OCI-LY3 (cell line): ENCODE measurements at regions not wholly inside any gene's neighbourhood (a gene's known extent, or its start where the extent isn't known, plus 50 kb on each side); places are given as distances from the start of the nearest gene placed in this dataset.

Experiments used
- H2AFZ ChIP-seq: fragments of 200-600, 300-600 bp; shearing (Covaris generic); 2 replicates; pipeline ENCODE4 v1.6.0; 2014; ENCODE audit warnings: antibody characterized with exemption, low read depth, low read length
- H3K27ac ChIP-seq: fragments of 200-600, 300-600 bp; sonication (generic); 2 replicates; pipeline ENCODE4 v1.5.1; 2014; ENCODE audit warnings: mild to moderate bottlenecking, low read length, moderate library complexity, mixed read lengths
- H3K27me3 ChIP-seq: fragments of 200-600, 300-600 bp; sonication (generic); 2 replicates; pipeline ENCODE4 v1.6.1; 2014; ENCODE audit warnings: low read depth, low read length, mixed read lengths
- H3K36me3 ChIP-seq: fragments of 200-600, 300-600 bp; sonication (generic); replicated peaks from 2 replicates; pipeline ENCODE3; 2014; ENCODE audit warnings: low read depth, low read length, mixed read lengths
- H3K4me1 ChIP-seq: fragments of 300-600, 200-600 bp; sonication (generic); 2 replicates; pipeline ENCODE4 v1.6.1; 2014; ENCODE audit warnings: low read length, mixed read lengths
- H3K4me2 ChIP-seq: fragments of 200-600, 300-600 bp; sonication (generic); 2 replicates; pipeline ENCODE4 v1.6.1; 2014; ENCODE audit warnings: low read length, mixed read lengths
- H3K4me3 ChIP-seq: fragments of 300-600, 200-600 bp; sonication (generic); 2 replicates; pipeline ENCODE4 v1.5.1; 2014; ENCODE audit warnings: antibody characterized with exemption, mild to moderate bottlenecking, low read length, moderate library complexity
- H3K79me2 ChIP-seq: fragments of 300-600, 200-600 bp; shearing (Covaris generic); 2 replicates; pipeline ENCODE4 v1.6.1; 2014; ENCODE audit warnings: mild to moderate bottlenecking, low read length, mixed read lengths
- H3K9ac ChIP-seq: fragments of 300-600, 200-600 bp; shearing (Covaris generic); 2 replicates; pipeline ENCODE4 v1.6.0; 2014; ENCODE audit warnings: mild to moderate bottlenecking, low read length, moderate library complexity
- H3K9me3 ChIP-seq: fragments of 200-600, 300-600 bp; shearing (Covaris generic); 2 replicates; pipeline ENCODE4 v1.6.1; 2014; ENCODE audit warnings: low read length, mixed read lengths; ENCODE audit not compliant: insufficient read depth
- H4K20me1 ChIP-seq: fragments of 200-600, 300-600 bp; sonication (generic); 2 replicates; pipeline ENCODE4 v1.6.1; 2016; ENCODE audit warnings: low read length, mixed read lengths; ENCODE audit not compliant: insufficient read depth
- CTCF ChIP-seq: fragments of 200-600, 300-600 bp; sonication (generic); IDR thresholded peaks from 2 replicates; pipeline ENCODE4 v1.5.1; 2014; ENCODE audit warnings: antibody characterized with exemption, low read length, low read depth
- EZH2phosphoT487 ChIP-seq: fragments of 200-600 bp; shearing (Covaris generic); IDR thresholded peaks from 2 replicates; pipeline ENCODE4 v1.6.1; 2018; ENCODE audit warnings: antibody characterized with exemption, mixed run types, low read depth

- Histone ChIP-seq H2AFZ (no peak overlapping the region), H3K27me3 (no peaks in the 10 kb centered on the region), H3K4me2 (no peak overlapping the region), H3K9me3 (no peaks in the 10 kb centered on the region), H3K79me2 (no peaks in the 10 kb centered on the region), H3K36me3 (no peaks in the 10 kb centered on the region), H3K4me1 (no peaks in the 10 kb centered on the region), H4K20me1 (no peaks in the 10 kb centered on the region), H3K4me3 (no peak overlapping the region), H3K9ac (no peak overlapping the region), H3K27ac (no peak overlapping the region)
- TF ChIP-seq CTCF = no peak
- no peak for TF ChIP-seq EZH2phosphoT487
Measured at GRCh38 chr5:6184481-6184880, 193.9 kb downstream of the MED10 start.

GRCh38 chr5:6183391-6184390 lies 194.7 kb downstream of the MED10 start:
- H3K4me2 ChIP-seq = no peak overlapping the region
- no peaks in the 10 kb centered on the region for H3K79me2 ChIP-seq
- no peaks in the 10 kb centered on the region for H3K9me3 ChIP-seq
- no peaks in the 10 kb centered on the region for H4K20me1 ChIP-seq
- H2AFZ ChIP-seq = no peak overlapping the region
- H3K9ac ChIP-seq = no peak overlapping the region
- no peaks in the 10 kb centered on the region for H3K36me3 ChIP-seq
- TF ChIP-seq CTCF (no peak), EZH2phosphoT487 (no peak)
- no peak overlapping the region for H3K4me3 ChIP-seq
- H3K4me1 ChIP-seq = no peaks in the 10 kb centered on the region
- no peak overlapping the region for H3K27ac ChIP-seq
- H3K27me3 ChIP-seq = no peaks in the 10 kb centered on the region

- H3K4me3 ChIP-seq = no peak overlapping the region
- H3K36me3 ChIP-seq = no peaks in the 10 kb centered on the region
- H3K79me2 ChIP-seq = no peaks in the 10 kb centered on the region
- H3K4me1 ChIP-seq = no peaks in the 10 kb centered on the region
- no peak overlapping the region for H3K9ac ChIP-seq
- no peak overlapping the region for H2AFZ ChIP-seq
- H3K4me2 ChIP-seq = no peak overlapping the region
- no peaks in the 10 kb centered on the region for H4K20me1 ChIP-seq
- TF ChIP-seq CTCF = no peak
- TF ChIP-seq EZH2phosphoT487 = no peak
- no peak overlapping the region for H3K27ac ChIP-seq
- H3K27me3 ChIP-seq = no peaks in the 10 kb centered on the region
- H3K9me3 ChIP-seq = no peaks in the 10 kb centered on the region
Measured at GRCh38 chr5:6182271-6182815, 196.0 kb downstream of the MED10 start.

- Histone ChIP-seq H3K9ac (no peak overlapping the region), H3K27me3 (no peaks in the 10 kb centered on the region), H3K79me2 (no peaks in the 10 kb centered on the region), H3K27ac (no peak overlapping the region), H3K9me3 (no peaks in the 10 kb centered on the region), H3K4me1 (no peaks in the 10 kb centered on the region), H3K36me3 (no peaks in the 10 kb centered on the region), H3K4me3 (no peak overlapping the region), H4K20me1 (no peaks in the 10 kb centered on the region), H3K4me2 (no peak overlapping the region), H2AFZ (no peak overlapping the region)
- TF ChIP-seq CTCF (no peak), EZH2phosphoT487 (no peak)
Measured at GRCh38 chr5:6181871-6182270, 196.5 kb downstream of the MED10 start.
